ENCODE measurements at regions not wholly inside any gene's neighbourhood (a gene's known extent, or its start where the extent isn't known, plus 50 kb on each side); places are given as distances from the start of the nearest gene placed in this dataset.

GRCh38 chrX:9311421-9312160, 153.3 kb upstream of the TBL1X start:
- no peak overlapping the region for H2AFZ ChIP-seq
- no peak overlapping the region for H3K4me3 ChIP-seq (ENCODE audit: low read depth, low read length)
- no peaks in the 10 kb centered on the region for H3K27me3 ChIP-seq (ENCODE audit: control insufficient read depth, insufficient read depth, low read length)
- no peak overlapping the region for H3K9ac ChIP-seq
- H3K4me1 ChIP-seq = no peaks in the 10 kb centered on the region
- no peaks in the 10 kb centered on the region for H3K36me3 ChIP-seq (ENCODE audit: control insufficient read depth, insufficient read depth, low read length)
- no peak overlapping the region for H3K4me2 ChIP-seq (ENCODE audit: low read length)
- H3K27ac ChIP-seq = no peak overlapping the region
- H3K9me3 ChIP-seq (ENCODE audit: control insufficient read depth, low read length) = no peaks in the 10 kb centered on the region
- no peaks in the 10 kb centered on the region for H3K79me2 ChIP-seq
- no peak for TF ChIP-seq CTCF (IDR thresholded peaks at IDR 0.05)

- H3K4me3 ChIP-seq (ENCODE audit: low read depth, low read length) = no peak overlapping the region
- H3K9ac ChIP-seq = no peak overlapping the region
- H3K27ac ChIP-seq = no peak overlapping the region
- no peaks in the 10 kb centered on the region for H3K27me3 ChIP-seq (ENCODE audit: control insufficient read depth, insufficient read depth, low read length)
- no peaks in the 10 kb centered on the region for H3K79me2 ChIP-seq
- H2AFZ ChIP-seq = no peak overlapping the region
- no peaks in the 10 kb centered on the region for H3K36me3 ChIP-seq (ENCODE audit: control insufficient read depth, insufficient read depth, low read length)
- H3K4me2 ChIP-seq (ENCODE audit: low read length) = no peak overlapping the region
- no peaks in the 10 kb centered on the region for H3K4me1 ChIP-seq
- no peaks in the 10 kb centered on the region for H3K9me3 ChIP-seq (ENCODE audit: control insufficient read depth, low read length)
- peak; percentile 79 for TF ChIP-seq CTCF (IDR thresholded peaks at IDR 0.05)
These were observed 151.7 kb upstream of the TBL1X start for GRCh38 chrX:9312922-9313867.

GRCh38 chrX:9315086-9315485, 149.8 kb upstream of the TBL1X start:
- Histone ChIP-seq H3K9ac (no peak overlapping the region), H3K36me3 (ENCODE audit: control insufficient read depth, insufficient read depth, low read length) (no peaks in the 10 kb centered on the region), H3K27ac (no peak overlapping the region), H2AFZ (no peak overlapping the region), H3K27me3 (ENCODE audit: control insufficient read depth, insufficient read depth, low read length) (no peaks in the 10 kb centered on the region), H3K4me1 (no peaks in the 10 kb centered on the region), H3K9me3 (ENCODE audit: control insufficient read depth, low read length) (no peaks in the 10 kb centered on the region), H3K4me2 (ENCODE audit: low read length) (no peak overlapping the region), H3K4me3 (ENCODE audit: low read depth, low read length) (no peak overlapping the region), H3K79me2 (no peaks in the 10 kb centered on the region)
- TF ChIP-seq CTCF (IDR thresholded peaks at IDR 0.05) = no peak

- no peak overlapping the region for H3K4me3 ChIP-seq (ENCODE audit: low read depth, low read length)
- no peaks in the 10 kb centered on the region for H3K4me1 ChIP-seq
- H3K27ac ChIP-seq = no peak overlapping the region
- H3K4me2 ChIP-seq (ENCODE audit: low read length) = no peak overlapping the region
- no peaks in the 10 kb centered on the region for H3K27me3 ChIP-seq (ENCODE audit: control insufficient read depth, insufficient read depth, low read length)
- H3K36me3 ChIP-seq (ENCODE audit: control insufficient read depth, insufficient read depth, low read length) = no peaks in the 10 kb centered on the region
- no peak overlapping the region for H3K9ac ChIP-seq
- no peaks in the 10 kb centered on the region for H3K9me3 ChIP-seq (ENCODE audit: control insufficient read depth, low read length)
- TF ChIP-seq CTCF (IDR thresholded peaks at IDR 0.05) = no peak
- H2AFZ ChIP-seq = no peak overlapping the region
- no peaks in the 10 kb centered on the region for H3K79me2 ChIP-seq
These were observed 148.8 kb upstream of the TBL1X start for GRCh38 chrX:9316096-9316495.

Measured in parathyroid adenoma (tissue), 2 donors.